Fibroblast of peridontal ligament (primary cell): ENCODE measurements at regions not wholly inside any gene's neighbourhood (a gene's known extent, or its start where the extent isn't known, plus 50 kb on each side); places are given as distances from the start of the nearest gene placed in this dataset.
"Not testable (repeated sequence)": the region's sequence is repeated elsewhere in the genome, so short reads cannot be mapped to it uniquely, and the experiment has no call there.

ENCODE experiments used
- DNase-seq: peaks from one replicate; pipeline ENCODE4 v3.0.0-alpha.2; 2010; ENCODE audit errors: extremely low read depth

- DNase-seq = no peak
These were observed 104.6 kb upstream of the GPBP1 start for GRCh38 chr5:57069115-57069835.

GRCh38 chr5:57072218-57072892 is 101.5 kb upstream of the GPBP1 start:
- DNase-seq = no peak

- DNase-seq = peak; percentile 26
These were observed 91.3 kb upstream of the GPBP1 start for GRCh38 chr5:57082441-57083067.

DNA sequence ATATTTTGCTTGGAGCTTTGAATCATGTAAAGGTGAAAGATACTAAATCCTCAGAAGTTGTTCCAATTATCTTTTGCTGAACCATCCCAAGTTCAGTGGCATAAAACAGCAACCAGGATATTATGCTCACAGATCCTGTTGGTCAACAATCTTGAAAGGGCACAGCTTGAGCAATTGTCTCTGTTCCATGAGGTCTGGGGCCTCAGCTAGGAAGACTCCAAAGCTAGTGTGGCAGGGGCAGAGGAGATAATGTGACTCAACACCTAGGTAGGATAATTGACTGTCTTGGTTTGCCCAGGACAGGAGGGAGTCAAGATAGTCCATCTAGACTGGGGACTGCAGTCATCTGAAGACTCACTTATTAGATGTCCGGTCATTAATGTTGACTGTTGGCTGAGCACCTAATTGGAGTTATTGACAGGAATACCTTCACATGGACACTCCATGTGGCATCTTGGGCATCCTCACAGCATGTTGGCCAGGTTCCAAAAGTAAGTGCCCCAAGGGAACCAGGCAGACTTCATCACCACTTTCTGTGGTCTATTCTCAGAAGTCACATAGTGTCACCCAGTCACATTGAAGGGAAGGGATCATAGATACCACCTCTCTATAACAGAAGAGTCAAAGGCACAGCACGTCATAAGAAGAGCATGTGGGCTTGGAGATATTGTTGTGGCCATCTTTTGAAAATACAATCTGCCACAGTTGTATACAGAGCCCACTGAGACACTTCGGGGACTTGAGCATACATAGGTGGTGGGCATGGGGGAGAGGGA is 88.4 kb upstream of the GPBP1 start:
- DNase-seq = no peak

GRCh38 chr5:57087947-57088346 is 85.9 kb upstream of the GPBP1 start:
- not testable (repeated sequence) for DNase-seq

DNA sequence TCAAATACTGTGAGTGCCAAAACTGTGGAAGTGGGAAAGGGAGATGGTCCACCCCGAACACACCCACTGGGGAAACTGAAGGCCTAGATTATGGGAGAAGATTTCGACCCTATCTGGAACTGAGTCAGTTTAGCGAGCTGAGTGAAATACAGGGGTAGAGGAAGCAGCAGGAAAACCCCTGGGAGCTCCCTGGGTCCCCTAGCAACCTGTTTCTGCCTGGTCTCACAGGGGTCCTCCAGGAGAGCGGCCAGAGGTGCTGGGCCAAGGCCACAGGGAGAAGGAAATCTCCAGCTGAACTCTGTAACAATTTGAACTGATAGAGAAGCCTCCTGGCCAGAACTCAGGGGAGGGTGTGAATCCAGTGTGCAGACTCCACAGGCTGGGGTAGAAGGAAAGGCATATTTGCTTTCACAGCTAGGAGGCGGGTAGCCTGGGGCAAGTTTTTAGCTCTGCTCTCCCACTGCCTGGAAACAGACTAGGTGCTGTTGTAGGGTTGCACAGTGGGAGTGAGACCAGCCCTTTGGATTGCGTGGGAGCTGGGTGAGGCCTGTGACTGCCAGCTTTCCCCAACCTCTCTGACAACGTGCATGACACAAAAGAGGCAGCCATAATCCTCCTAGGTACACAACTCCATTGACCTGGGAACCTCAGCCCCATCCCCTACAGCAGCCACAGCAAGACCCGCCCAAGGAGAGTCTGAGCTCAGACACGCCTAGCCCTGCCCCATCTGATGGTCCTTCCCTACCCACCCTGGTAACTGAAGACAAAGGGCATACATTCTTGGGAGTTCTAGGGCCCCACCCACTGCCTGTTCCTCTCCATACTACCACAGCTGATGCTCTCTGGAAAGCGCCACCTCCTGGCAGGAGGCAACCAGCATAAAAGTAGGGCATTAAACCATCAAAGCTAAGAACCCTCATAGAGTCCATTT is 78.8 kb upstream of the GPBP1 start:
- DNase-seq = no peak

GRCh38 chr5:57097526-57097925 is 76.3 kb upstream of the GPBP1 start:
- DNase-seq = no peak

- no peak for DNase-seq
These were observed 71.5 kb upstream of the GPBP1 start for GRCh38 chr5:57102189-57102904.

DNA sequence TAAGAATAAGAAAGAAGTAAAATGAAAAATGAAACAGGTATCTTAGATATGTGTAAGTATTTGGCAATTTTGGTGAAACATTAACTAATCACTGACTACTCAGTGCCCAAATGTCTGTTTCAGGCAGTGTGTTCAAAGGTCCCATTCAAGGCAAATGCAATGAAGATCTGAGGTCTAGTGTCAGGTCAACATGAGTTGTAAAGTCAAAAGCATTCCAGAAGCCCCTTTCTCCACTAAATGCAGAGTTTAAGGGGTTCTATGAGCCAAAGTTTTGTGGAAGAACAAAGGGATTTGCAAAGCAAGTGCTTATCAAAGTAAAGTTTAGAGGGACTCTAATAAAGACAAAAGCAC is 71.0 kb upstream of the GPBP1 start:
- no peak for DNase-seq

DNA sequence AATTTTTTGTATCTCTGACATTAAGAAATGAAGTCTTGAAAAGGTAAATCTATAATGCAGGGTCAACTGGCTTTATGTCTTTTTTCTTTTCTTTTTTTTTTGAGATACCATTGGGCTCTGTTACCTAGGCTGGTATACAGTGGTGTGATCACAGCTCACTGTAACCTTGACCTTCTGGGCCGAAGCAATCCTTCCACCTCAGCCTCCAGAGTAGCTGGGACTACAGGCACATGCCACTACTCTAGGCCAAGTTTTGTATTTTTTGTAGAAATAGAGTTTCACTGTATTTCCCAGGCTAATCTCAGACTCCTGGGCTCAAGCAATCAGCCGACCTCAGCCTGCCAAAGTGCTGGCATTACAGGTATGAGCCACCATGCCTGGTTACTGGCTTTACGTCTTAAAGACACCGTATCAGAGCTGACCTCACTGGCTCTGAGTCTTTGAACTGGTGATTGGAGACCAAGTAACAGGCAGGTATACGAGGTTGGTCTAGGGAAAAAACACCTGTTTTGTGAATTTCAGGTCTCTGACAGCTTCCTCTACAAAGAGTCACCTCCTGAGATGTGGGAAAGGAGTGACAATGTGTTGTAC is 70.4 kb upstream of the GPBP1 start:
- no peak for DNase-seq

- no peak for DNase-seq
These were observed 67.2 kb upstream of the GPBP1 start for GRCh38 chr5:57106661-57107060.

- no peak for DNase-seq
These were observed 61.9 kb upstream of the GPBP1 start for GRCh38 chr5:57111993-57112392.

- DNase-seq = no peak
These were observed 60.4 kb upstream of the GPBP1 start for GRCh38 chr5:57113481-57113880.

DNA sequence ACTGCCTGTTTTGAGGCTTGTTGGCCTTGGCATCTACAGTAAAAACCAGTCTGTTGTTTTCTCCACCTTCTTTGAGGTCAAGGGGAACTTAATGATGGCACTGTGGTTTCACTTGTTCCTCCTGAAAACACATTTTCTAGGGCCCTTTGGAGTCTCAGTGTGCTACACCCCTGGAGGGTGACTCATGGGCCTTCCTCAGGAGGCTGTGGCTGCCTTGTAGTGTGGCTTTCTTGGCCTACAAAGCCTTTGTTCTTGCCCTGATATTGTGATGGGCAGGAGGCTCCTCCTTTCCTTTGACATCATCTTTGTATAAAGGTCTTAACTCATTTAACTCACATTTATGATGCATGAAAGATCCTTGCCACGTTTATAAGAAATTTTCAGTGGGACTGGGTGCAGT is 56.3 kb upstream of the GPBP1 start:
- no peak for DNase-seq

DNA sequence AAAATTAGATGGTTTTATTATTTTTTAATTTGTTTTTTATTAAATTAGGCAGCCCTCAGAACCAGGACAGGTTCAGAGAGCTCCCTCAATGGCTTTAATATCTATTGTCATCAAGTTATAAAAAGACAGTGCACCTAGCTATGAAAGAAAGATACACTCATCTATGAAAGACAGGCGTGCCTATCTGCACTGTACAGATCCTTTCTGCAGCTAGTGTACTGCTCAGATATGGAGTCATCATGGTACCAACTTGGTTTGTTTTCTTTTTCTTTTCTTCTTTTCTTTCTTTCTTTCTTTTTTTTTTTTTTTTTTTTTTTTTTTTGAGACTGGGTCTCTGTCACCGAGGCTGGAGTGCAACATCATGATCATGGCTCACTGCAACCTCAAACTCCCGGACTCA is 54.8 kb upstream of the GPBP1 start:
- no peak for DNase-seq

GRCh38 chr5:57124014-57124413 is 49.8 kb upstream of the GPBP1 start:
- no peak for DNase-seq
